GM12878 (cell line): ENCODE measurements at regions not wholly inside any gene's neighbourhood (a gene's known extent, or its start where the extent isn't known, plus 50 kb on each side); places are given as distances from the start of the nearest gene placed in this dataset.

ENCODE experiments used
- ATAC-seq: fragments of 200-7000 bp; cut with Tn5 transposase; 3 replicates; pipeline ENCODE4 v1.9.1; 2020; ENCODE audit warnings: mild to moderate bottlenecking, moderate library complexity
- BruUV-seq: library from RNA; stranded (reverse); fragments of 400-500 nt; replicated peaks from 2 replicates; lab custom pipeline; 2021; lab: Mats Ljungman, UMichigan
- CTCF ChIA-PET: fragments of 300-600 bp; sonication (Branson Sonifier 250); formaldehyde crosslinking; extraction: SDS; loops from one replicate; lab custom pipeline; 2021; ENCODE audit warnings: inconsistent platforms; lab: Yijun Ruan, JAX
- POLR2A ChIA-PET: fragments of 350-600 bp; formaldehyde crosslinking; extraction: SDS; loops from one replicate; lab custom pipeline; 2021; ENCODE audit warnings: inconsistent platforms; lab: Charles Lee
- RAD21 ChIA-PET: fragments of 300-600 bp; sonication (Branson Sonifier 250); formaldehyde crosslinking; loops from one replicate; lab custom pipeline; 2023; ENCODE audit warnings: antibody characterized with exemption; ENCODE audit not compliant: unreplicated experiment; lab: Charles Lee
- SMC1A ChIA-PET: fragments of 300-600 bp; sonication (Branson Sonifier 250); formaldehyde crosslinking; loops from one replicate; lab custom pipeline; 2023; ENCODE audit not compliant: unreplicated experiment, uncharacterized antibody; lab: Charles Lee
- DNase-seq: peaks from one replicate; pipeline ENCODE4 v3.0.0-alpha.2; 2011; ENCODE audit warnings: low read depth, low spot score
- FAIRE-seq: peaks from 3 replicates; lab custom pipeline; 2011; peaks lifted over from hg19 to GRCh38; lab: Jason Lieb, UNC
- H2AFZ ChIP-seq: 2 replicates; pipeline ENCODE4 v1.6.0; 2011; ENCODE audit warnings: low read depth, low read length, control low read depth; ENCODE audit not compliant: control insufficient read depth
- H3K27ac ChIP-seq: 2 replicates; pipeline ENCODE4 v1.5.1; 2011; ENCODE audit warnings: control low read depth; ENCODE audit not compliant: control insufficient read depth, insufficient read depth
- H3K27me3 ChIP-seq, 2 experiments: replicated peaks in 1 of 2; 2 replicates each; pipeline versions ENCODE4 v1.6.0 to v1.6.1; 2011; ENCODE audit warnings: low read length in 1 of 2; ENCODE audit not compliant: control insufficient read depth in 2 of 2, insufficient read depth in 2 of 2
- H3K36me3 ChIP-seq, 2 experiments: 2 replicates each; pipeline ENCODE4 v1.5.1; 2011; ENCODE audit warnings: low read length in 1 of 2; ENCODE audit not compliant: control insufficient read depth in 2 of 2, insufficient read depth in 2 of 2
- H3K4me1 ChIP-seq: 2 replicates; pipeline ENCODE4 v1.6.1; 2011; ENCODE audit warnings: mild to moderate bottlenecking, low read length, moderate library complexity, mixed read lengths; ENCODE audit not compliant: control insufficient read depth, insufficient read depth
- H3K4me2 ChIP-seq: 2 replicates; pipeline ENCODE4 v1.6.0; 2011; ENCODE audit warnings: control low read depth; ENCODE audit not compliant: control insufficient read depth, insufficient read depth
- H3K4me3 ChIP-seq: fragments of 200-600 bp; sonication (generic); 2 replicates; pipeline ENCODE4 v1.5.1; 2016
- H3K79me2 ChIP-seq: 2 replicates; pipeline ENCODE4 v1.6.0; 2011; ENCODE audit warnings: low read length; ENCODE audit not compliant: control insufficient read depth, insufficient read depth
- H3K9ac ChIP-seq: 2 replicates; pipeline ENCODE4 v1.8.0; 2011; ENCODE audit warnings: low read length, control low read depth, mixed read lengths; ENCODE audit not compliant: control insufficient read depth, insufficient read depth
- H3K9me3 ChIP-seq: replicated peaks from 3 replicates; pipeline ENCODE4 v1.5.1; 2011; ENCODE audit warnings: mild to moderate bottlenecking, low read length; ENCODE audit not compliant: control insufficient read depth, insufficient read depth
- H4K20me1 ChIP-seq: 2 replicates; pipeline ENCODE4 v1.6.0; 2011; ENCODE audit not compliant: control insufficient read depth, insufficient read depth
- ASH2L ChIP-seq: fragments of 300-600, 200-600 bp; sonication (generic); IDR thresholded peaks from 2 replicates; pipeline ENCODE4 v1.6.1; 2017; ENCODE audit warnings: low read depth, mild to moderate bottlenecking, borderline replicate concordance
- BACH1 ChIP-seq: fragments of 450-650 bp; IDR thresholded peaks from 2 replicates; pipeline ENCODE4 v1.6.1; 2017; ENCODE audit warnings: mild to moderate bottlenecking, borderline replicate concordance
- BCLAF1 ChIP-seq: fragments of 450-650 bp; IDR thresholded peaks from 2 replicates; pipeline ENCODE4 v1.6.1; 2017; ENCODE audit warnings: antibody characterized with exemption, mild to moderate bottlenecking, moderate library complexity
- CBX3 ChIP-seq: fragments of 200-600 bp; sonication (generic); IDR thresholded peaks from 2 replicates; pipeline ENCODE4 v1.6.1; 2016; ENCODE audit warnings: low read depth, borderline replicate concordance
- CHD4 ChIP-seq: fragments of 200-600 bp; sonication (generic); IDR thresholded peaks from 2 replicates; pipeline ENCODE4 v1.6.1; 2016; ENCODE audit warnings: mild to moderate bottlenecking
- NFXL1 ChIP-seq: fragments of 450-650 bp; IDR thresholded peaks from 2 replicates; pipeline ENCODE4 v1.6.1; 2017; ENCODE audit warnings: antibody characterized with exemption, mild to moderate bottlenecking, borderline replicate concordance
- NFYB ChIP-seq: IDR thresholded peaks from 2 replicates; pipeline ENCODE4 v1.6.1; 2011; ENCODE audit warnings: low read depth, mild to moderate bottlenecking, low read length, improper control_type of control experiment, moderate library complexity; ENCODE audit not compliant: insufficient read depth
- PAX5 ChIP-seq: IDR thresholded peaks from 2 replicates; pipeline ENCODE4 v1.6.1; 2011; ENCODE audit warnings: low read depth, low read length, borderline replicate concordance
- PML ChIP-seq: IDR thresholded peaks from 2 replicates; pipeline ENCODE4 v1.6.1; 2012; ENCODE audit warnings: low read length, inconsistent platforms
- RB1 ChIP-seq: fragments of 450-650 bp; formaldehyde crosslinking; IDR thresholded peaks from 2 replicates; pipeline ENCODE4 v1.6.1; 2017; ENCODE audit warnings: mild to moderate bottlenecking, borderline replicate concordance
- RCOR1 ChIP-seq: conservative IDR thresholded peaks from 2 replicates; pipeline ENCODE4 v1.6.1; 2012; ENCODE audit warnings: low read depth, low read length, improper control_type of control experiment
- SIN3A ChIP-seq: IDR thresholded peaks from 2 replicates; pipeline ENCODE4 v1.6.1; 2012; ENCODE audit warnings: low read depth, low read length, improper control_type of control experiment
- SMC3 ChIP-seq: IDR thresholded peaks from 2 replicates; pipeline ENCODE4 v1.6.1; 2011; ENCODE audit warnings: low read length, improper control_type of control experiment, borderline replicate concordance
- SREBF1 ChIP-seq: IDR thresholded peaks from 2 replicates; pipeline ENCODE4 v1.6.1; 2012; ENCODE audit warnings: mild to moderate bottlenecking, low read length
- YBX1 ChIP-seq: fragments of 450-650 bp; IDR thresholded peaks from 2 replicates; pipeline ENCODE4 v1.6.1; 2016; ENCODE audit warnings: antibody characterized with exemption
- ZBED1 ChIP-seq: IDR thresholded peaks from 2 replicates; pipeline ENCODE4 v1.6.1; 2016; ENCODE audit warnings: borderline replicate concordance
- ZNF592 ChIP-seq: fragments of 450-650 bp; IDR thresholded peaks from 2 replicates; pipeline ENCODE4 v1.6.1; 2017; ENCODE audit warnings: mild to moderate bottlenecking, moderate library complexity
- WGBS: methylation state at CpG from one replicate; pipeline ENCODE4 v1.1.6; 2016; ENCODE audit warnings: low lambda C conversion rate; ENCODE audit not compliant: insufficient replicate concordance, insufficient coverage; ENCODE audit errors: missing lambda C conversion rate; 5-methylcytosine and 5-hydroxymethylcytosine counted together
- in situ Hi-C: fragments of 300-500 bp; cut with MboI; formaldehyde crosslinking; loops from 9 replicates; pipeline ENCODE4 v1.14.3; 2018; ENCODE audit warnings: mixed read lengths
- intact Hi-C: fragments of 100-400 bp; cut with micrococcal nuclease; formaldehyde crosslinking; loops from one replicate; pipeline ENCODE4 v1.14.2; 2022; ENCODE audit not compliant: unreplicated experiment
- TF ChIP-seq, protein P1 (sequence below): fragments of 450-650 bp; IDR thresholded peaks from 2 replicates; pipeline ENCODE4 v1.6.1; 2016; ENCODE audit warnings: mild to moderate bottlenecking

DNA sequence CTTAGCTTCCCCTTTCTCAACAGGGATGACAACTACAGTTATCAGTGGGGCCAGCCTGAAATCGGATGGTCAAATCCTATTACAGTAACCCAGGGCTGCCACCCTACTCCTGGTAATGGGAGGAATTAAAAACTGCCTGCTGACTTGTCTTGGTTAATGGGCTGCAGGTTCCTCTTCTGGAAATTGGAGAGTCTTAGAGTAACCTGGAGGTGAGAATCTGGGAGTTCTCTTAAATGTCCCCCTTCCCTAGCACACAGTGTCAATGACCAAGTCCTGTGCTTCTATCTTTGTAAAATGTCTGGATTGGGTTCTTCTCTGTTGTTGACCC is 113.1 kb downstream of the DDX1 start:
- in situ Hi-C loops: no loop called here
- no TSS peak for BruUV-seq

More for the DNA sequence above, 113.1 kb downstream of the DDX1 start:
- Histone ChIP-seq H3K4me1 (no peaks in the 10 kb centered on the region), H3K9ac (no peak overlapping the region), H4K20me1 (no peaks in the 10 kb centered on the region), H3K27ac (no peak overlapping the region), H3K4me3 (no peak overlapping the region), H3K27me3 (peaks cover 0 to under 1% of the 10 kb centered on the region in 2 experiments; a peak in 2 of 4 replicates), H3K4me2 (no peak overlapping the region), H2AFZ (no peak overlapping the region), H3K9me3 (no peaks in the 10 kb centered on the region), H3K36me3 (no peaks in the 10 kb centered on the region), H3K79me2 (no peaks in the 10 kb centered on the region)
- intact Hi-C loops: no loop called here
- 6% methylated on average over 1 of the region's 1 CpG for WGBS
- SMC1A ChIA-PET: no interaction called here
- RAD21 ChIA-PET: no interaction called here
- FAIRE-seq (no peak), ATAC-seq (no peak), DNase-seq (no peak)
- CTCF ChIA-PET: no interaction called here
- TF ChIP-seq ZBED1 (no peak), BCLAF1 (no peak), CBX3 (no peak), SREBF1 (no peak), NFXL1 (no peak), CHD4 (no peak), PAX5 (no peak), ASH2L (no peak), SMC3 (no peak), PML (no peak), YBX1 (no peak), RCOR1 (no peak), ZNF592 (no peak), BACH1 (no peak), NFYB (no peak), SIN3A (no peak), RB1 (no peak)
- TF ChIP-seq, protein P1, sequence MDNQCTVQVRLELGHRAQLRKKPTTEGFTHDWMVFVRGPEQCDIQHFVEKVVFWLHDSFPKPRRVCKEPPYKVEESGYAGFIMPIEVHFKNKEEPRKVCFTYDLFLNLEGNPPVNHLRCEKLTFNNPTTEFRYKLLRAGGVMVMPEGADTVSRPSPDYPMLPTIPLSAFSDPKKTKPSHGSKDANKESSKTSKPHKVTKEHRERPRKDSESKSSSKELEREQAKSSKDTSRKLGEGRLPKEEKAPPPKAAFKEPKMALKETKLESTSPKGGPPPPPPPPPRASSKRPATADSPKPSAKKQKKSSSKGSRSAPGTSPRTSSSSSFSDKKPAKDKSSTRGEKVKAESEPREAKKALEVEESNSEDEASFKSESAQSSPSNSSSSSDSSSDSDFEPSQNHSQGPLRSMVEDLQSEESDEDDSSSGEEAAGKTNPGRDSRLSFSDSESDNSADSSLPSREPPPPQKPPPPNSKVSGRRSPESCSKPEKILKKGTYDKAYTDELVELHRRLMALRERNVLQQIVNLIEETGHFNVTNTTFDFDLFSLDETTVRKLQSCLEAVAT: no peak
- POLR2A ChIA-PET: no interaction called here
